ENCODE measurements at regions not wholly inside any gene's neighbourhood (a gene's known extent, or its start where the extent isn't known, plus 50 kb on each side); places are given as distances from the start of the nearest gene placed in this dataset.

- no peak for TF ChIP-seq ARNT (IDR thresholded peaks at IDR 0.05)
- no peak for TF ChIP-seq L3MBTL2 (conservative IDR thresholded peaks at IDR 0.05)
- no peak for TF ChIP-seq CTBP1 (IDR thresholded peaks at IDR 0.05; ENCODE audit: borderline replicate concordance)
- TF ChIP-seq HDGF (IDR thresholded peaks at IDR 0.05; ENCODE audit: borderline replicate concordance): no peak
- no peak for TF ChIP-seq FOXM1 (IDR thresholded peaks at IDR 0.05; ENCODE audit: borderline replicate concordance)
- TF ChIP-seq LEF1 (IDR thresholded peaks at IDR 0.05; ENCODE audit: borderline replicate concordance): no peak
- no peak for TF ChIP-seq SP1 (IDR thresholded peaks at IDR 0.05)
- no peak for TF ChIP-seq ZNF384 (IDR thresholded peaks at IDR 0.05)
- TF ChIP-seq ELF4 (IDR thresholded peaks at IDR 0.05): no peak
- no peak for TF ChIP-seq FOXK2 (IDR thresholded peaks at IDR 0.05)
- no peak for TF ChIP-seq SUZ12 (IDR thresholded peaks at IDR 0.05)
- no peak for TF ChIP-seq PKNOX1 (IDR thresholded peaks at IDR 0.05)
- POLR2A ChIA-PET: no interaction called here
- no peak for DNase-seq (ENCODE audit: extremely low spot score)
- CTCF ChIA-PET: no interaction called here
Measured at GRCh38 chr3:104648823-104649222, 717.9 kb upstream of the ALCAM start.

GRCh38 chr3:104669083-104669482 is 697.6 kb upstream of the ALCAM start:
- POLR2A ChIA-PET: no interaction called here

GRCh38 chr3:104672331-104672730 is 694.4 kb upstream of the ALCAM start:
- DNase-seq (ENCODE audit: extremely low spot score): no peak
- no peak for TF ChIP-seq SP1 (IDR thresholded peaks at IDR 0.05)
- 0 out of 2 replicates have a peak, but pooled peaks have one; percentile 14 for TF ChIP-seq L3MBTL2 (conservative IDR thresholded peaks at IDR 0.05)
- ChIA-PET CTCF (no interaction called here), POLR2A (no interaction called here)

More at GRCh38 chr3:104669083-104669482, 697.6 kb upstream of the ALCAM start:
- DNase-seq (ENCODE audit: extremely low spot score): no peak
- TF ChIP-seq SUZ12 (IDR thresholded peaks at IDR 0.05) (no peak), ELF4 (IDR thresholded peaks at IDR 0.05) (no peak), ZNF384 (IDR thresholded peaks at IDR 0.05) (no peak), HDGF (IDR thresholded peaks at IDR 0.05; ENCODE audit: borderline replicate concordance) (no peak), CTBP1 (IDR thresholded peaks at IDR 0.05; ENCODE audit: borderline replicate concordance) (no peak), LEF1 (IDR thresholded peaks at IDR 0.05; ENCODE audit: borderline replicate concordance) (no peak), NFRKB (IDR thresholded peaks at IDR 0.05) (no peak), FOXK2 (IDR thresholded peaks at IDR 0.05) (no peak)
- CTCF ChIA-PET: no interaction called here

- DNase-seq (ENCODE audit: extremely low spot score): no peak
- ChIA-PET POLR2A (no interaction called here), CTCF (no interaction called here)
- TF ChIP-seq ARNT (IDR thresholded peaks at IDR 0.05) (no peak), BHLHE40 (IDR thresholded peaks at IDR 0.05; ENCODE audit: borderline replicate concordance) (no peak), TARDBP (IDR thresholded peaks at IDR 0.05) (no peak), HDGF (IDR thresholded peaks at IDR 0.05; ENCODE audit: borderline replicate concordance) (no peak), PKNOX1 (IDR thresholded peaks at IDR 0.05) (no peak), LEF1 (IDR thresholded peaks at IDR 0.05; ENCODE audit: borderline replicate concordance) (no peak), CTBP1 (IDR thresholded peaks at IDR 0.05; ENCODE audit: borderline replicate concordance) (no peak), NFRKB (IDR thresholded peaks at IDR 0.05) (no peak), ELF4 (IDR thresholded peaks at IDR 0.05) (no peak)
Measured at GRCh38 chr3:104673981-104674380, 692.7 kb upstream of the ALCAM start.

- DNase-seq (ENCODE audit: extremely low spot score): no peak
- ChIA-PET POLR2A (no interaction called here), CTCF (no interaction called here)
- TF ChIP-seq FOXK2 (IDR thresholded peaks at IDR 0.05) (no peak), SUZ12 (IDR thresholded peaks at IDR 0.05) (no peak), PKNOX1 (IDR thresholded peaks at IDR 0.05) (no peak), FOXA1 (IDR thresholded peaks at IDR 0.05) (no peak), ELF4 (IDR thresholded peaks at IDR 0.05) (no peak), ZNF384 (IDR thresholded peaks at IDR 0.05) (no peak), FOXM1 (IDR thresholded peaks at IDR 0.05; ENCODE audit: borderline replicate concordance) (no peak), LEF1 (IDR thresholded peaks at IDR 0.05; ENCODE audit: borderline replicate concordance) (no peak), BHLHE40 (IDR thresholded peaks at IDR 0.05; ENCODE audit: borderline replicate concordance) (no peak), TARDBP (IDR thresholded peaks at IDR 0.05) (no peak), SP1 (IDR thresholded peaks at IDR 0.05) (no peak), HDGF (IDR thresholded peaks at IDR 0.05; ENCODE audit: borderline replicate concordance) (no peak), CTBP1 (IDR thresholded peaks at IDR 0.05; ENCODE audit: borderline replicate concordance) (no peak), NFRKB (IDR thresholded peaks at IDR 0.05) (no peak), ARNT (IDR thresholded peaks at IDR 0.05) (no peak)
Measured at GRCh38 chr3:104676241-104676640, 690.5 kb upstream of the ALCAM start.

GRCh38 chr3:104677932-104678331 is 688.8 kb upstream of the ALCAM start:
- TF ChIP-seq PKNOX1 (IDR thresholded peaks at IDR 0.05) (no peak), L3MBTL2 (conservative IDR thresholded peaks at IDR 0.05) (no peak), LEF1 (IDR thresholded peaks at IDR 0.05; ENCODE audit: borderline replicate concordance) (no peak), ZNF384 (IDR thresholded peaks at IDR 0.05) (no peak), SUZ12 (IDR thresholded peaks at IDR 0.05) (no peak), ARNT (IDR thresholded peaks at IDR 0.05) (no peak), FOXM1 (IDR thresholded peaks at IDR 0.05; ENCODE audit: borderline replicate concordance) (no peak), TARDBP (IDR thresholded peaks at IDR 0.05) (no peak), ELF4 (IDR thresholded peaks at IDR 0.05) (no peak), HDGF (IDR thresholded peaks at IDR 0.05; ENCODE audit: borderline replicate concordance) (no peak), NFRKB (IDR thresholded peaks at IDR 0.05) (no peak), FOXK2 (IDR thresholded peaks at IDR 0.05) (no peak), CTBP1 (IDR thresholded peaks at IDR 0.05; ENCODE audit: borderline replicate concordance) (no peak)
- POLR2A ChIA-PET: no interaction called here
- CTCF ChIA-PET: no interaction called here
- DNase-seq (ENCODE audit: extremely low spot score): no peak

Data from HEK293T (cell line).